H1 (cell line): ENCODE measurements at regions not wholly inside any gene's neighbourhood (a gene's known extent, or its start where the extent isn't known, plus 50 kb on each side); places are given as distances from the start of the nearest gene placed in this dataset.

Experiments used
- CTCF ChIA-PET: fragments of 300-600 bp; sonication (Branson Sonifier 250); formaldehyde crosslinking; loops from one replicate; lab custom pipeline; 2021; ENCODE audit not compliant: partially characterized antibody; lab: Charles Lee
- POLR2A ChIA-PET: fragments of 300-600 bp; sonication (Branson Sonifier 250); formaldehyde crosslinking; loops from one replicate; lab custom pipeline; 2021; ENCODE audit warnings: inconsistent platforms; ENCODE audit not compliant: partially characterized antibody; lab: Charles Lee
- DNase-seq, 2 experiments: peaks; one replicate each; pipeline versions ENCODE4 v3.0.0 to v3.0.0-alpha.2; 2010 to 2022; ENCODE audit warnings: low spot score in 2 of 2, low read depth in 1 of 2, mixed read lengths in 1 of 2
- FAIRE-seq: peaks from 2 replicates; lab custom pipeline; 2011; peaks lifted over from hg19 to GRCh38; lab: Jason Lieb, UNC
- H2AFZ ChIP-seq: 2 replicates; pipeline ENCODE4 v1.8.1; 2012; ENCODE audit warnings: low read length, inconsistent platforms
- H2AK5ac ChIP-seq: 2 replicates; pipeline ENCODE4 v1.6.1; 2013; ENCODE audit warnings: low read depth, low read length
- H2BK120ac ChIP-seq: replicated peaks from 2 replicates; pipeline ENCODE3; 2013; ENCODE audit warnings: low read depth, low read length, inconsistent platforms
- H2BK12ac ChIP-seq: 2 replicates; pipeline ENCODE4 v1.6.1; 2013; ENCODE audit warnings: low read depth, low read length
- H2BK15ac ChIP-seq: 2 replicates; pipeline ENCODE4 v1.6.1; 2013; ENCODE audit warnings: low read length
- H2BK20ac ChIP-seq: 2 replicates; pipeline ENCODE4 v1.6.1; 2013; ENCODE audit warnings: low read length
- H2BK5ac ChIP-seq: 2 replicates; pipeline ENCODE4 v1.6.1; 2013; ENCODE audit warnings: low read depth, low read length
- H3K14ac ChIP-seq: 2 replicates; pipeline ENCODE4 v1.6.1; 2013; ENCODE audit warnings: inconsistent platforms; ENCODE audit not compliant: insufficient read length
- H3K18ac ChIP-seq: 2 replicates; pipeline ENCODE4 v1.6.1; 2013; ENCODE audit warnings: low read length; ENCODE audit errors: extremely low read depth
- H3K23ac ChIP-seq: 2 replicates; pipeline ENCODE4 v1.6.1; 2013; ENCODE audit warnings: inconsistent platforms; ENCODE audit not compliant: insufficient read length
- H3K23me2 ChIP-seq: 2 replicates; pipeline ENCODE4 v1.6.1; 2013; ENCODE audit warnings: low read depth, low read length
- H3K27ac ChIP-seq: 2 replicates; pipeline ENCODE4 v1.6.1; 2011; ENCODE audit warnings: low read depth, low read length, inconsistent platforms
- H3K27me3 ChIP-seq, 4 experiments: replicated peaks in 1 of 4; 1 replicate in 1 of 4; 2 replicates in 3 of 4; pipeline versions ENCODE4 v1.6.1 to v1.8.1; 2011 to 2013; ENCODE audit warnings: low read length in 3 of 4, mild to moderate bottlenecking in 3 of 4, inconsistent platforms in 2 of 4, mixed read lengths in 2 of 4, moderate library complexity in 1 of 4; ENCODE audit not compliant: control insufficient read depth in 3 of 4, insufficient read depth in 3 of 4; ENCODE audit errors: extremely low read depth in 1 of 4
- H3K36me3 ChIP-seq, 4 experiments: 2 replicates each; pipeline versions ENCODE4 v1.6.1 to v1.8.1; 2011 to 2013; ENCODE audit warnings: mild to moderate bottlenecking in 4 of 4, low read length in 3 of 4, moderate library complexity in 2 of 4, control low read depth in 1 of 4, inconsistent platforms in 1 of 4; ENCODE audit not compliant: insufficient read depth in 4 of 4, control insufficient read depth in 2 of 4
- H3K4ac ChIP-seq: replicated peaks from 2 replicates; pipeline ENCODE3; 2013; ENCODE audit warnings: low read length, low read depth, mixed read lengths, inconsistent platforms; ENCODE audit not compliant: insufficient read length
- H3K4me1 ChIP-seq, 4 experiments: replicated peaks in 1 of 4; 1 replicate in 1 of 4; 2 replicates in 3 of 4; pipeline versions ENCODE4 v1.6.1 to v1.8.1; 2011 to 2013; ENCODE audit warnings: low read length in 3 of 4, inconsistent platforms in 2 of 4, mixed read lengths in 1 of 4; ENCODE audit not compliant: insufficient read depth in 4 of 4, control insufficient read depth in 3 of 4
- H3K4me2 ChIP-seq, 2 experiments: 2 replicates each; pipeline versions ENCODE4 v1.6.1 to v1.8.1; 2011 to 2013; ENCODE audit warnings: low read depth in 2 of 2, low read length in 2 of 2, control low read depth in 1 of 2, inconsistent platforms in 1 of 2, mild to moderate bottlenecking in 1 of 2; ENCODE audit not compliant: insufficient read depth in 1 of 2
- H3K4me3 ChIP-seq, 4 experiments: fragments of 200-600, 300-600 bp in 1 of 4; sonication (generic), shearing (Covaris generic), sonication (Bioruptor Twin) in 1 of 4; 2 replicates each; pipeline versions ENCODE4 v1.5.1 to v1.8.1; 2011 to 2016; ENCODE audit warnings: low read length in 4 of 4, low read depth in 3 of 4, control low read depth in 2 of 4, inconsistent platforms in 2 of 4, mild to moderate bottlenecking in 2 of 4, mixed read lengths in 1 of 4, moderate library complexity in 1 of 4; ENCODE audit not compliant: insufficient read depth in 2 of 4; ENCODE audit errors: extremely low read depth in 1 of 4
- H3K56ac ChIP-seq: replicated peaks from 2 replicates; pipeline ENCODE3; 2013; ENCODE audit warnings: low read depth, mild to moderate bottlenecking, mixed read lengths, low read length, inconsistent platforms; ENCODE audit not compliant: insufficient read length
- H3K79me1 ChIP-seq: 2 replicates; pipeline ENCODE4 v1.6.1; 2013; ENCODE audit warnings: low read depth, low read length, control low read depth
- H3K79me2 ChIP-seq, 2 experiments: 2 replicates each; pipeline versions ENCODE4 v1.6.1 to v1.8.1; 2012 to 2013; ENCODE audit warnings: low read length in 2 of 2, mild to moderate bottlenecking in 2 of 2, inconsistent platforms in 1 of 2; ENCODE audit not compliant: insufficient read depth in 2 of 2, control insufficient read depth in 1 of 2
- H3K9ac ChIP-seq, 4 experiments: replicated peaks in 1 of 4; 1 replicate in 1 of 4; 2 replicates in 3 of 4; pipeline versions ENCODE4 v1.6.1 to v1.8.1; 2011 to 2013; ENCODE audit warnings: low read depth in 3 of 4, low read length in 3 of 4, control low read depth in 2 of 4, mild to moderate bottlenecking in 2 of 4, moderate library complexity in 2 of 4, inconsistent platforms in 1 of 4; ENCODE audit errors: extremely low read depth in 1 of 4
- H3K9me3 ChIP-seq, 2 experiments: 2 replicates each; pipeline versions ENCODE4 v1.6.1 to v1.8.1; 2012 to 2013; ENCODE audit warnings: mild to moderate bottlenecking in 2 of 2, moderate library complexity in 2 of 2, control low read depth in 1 of 2, inconsistent platforms in 1 of 2, low read depth in 1 of 2, low read length in 1 of 2, mixed read lengths in 1 of 2; ENCODE audit not compliant: insufficient read depth in 2 of 2
- H4K20me1 ChIP-seq, 2 experiments: replicated peaks in 1 of 2; 2 replicates each; pipeline versions ENCODE3 to v1.8.1; 2011 to 2013; ENCODE audit warnings: inconsistent platforms in 2 of 2, low read length in 2 of 2, mild to moderate bottlenecking in 1 of 2; ENCODE audit not compliant: insufficient read depth in 2 of 2, control insufficient read depth in 1 of 2
- H4K5ac ChIP-seq: 2 replicates; pipeline ENCODE4 v1.6.1; 2013; ENCODE audit warnings: low read length, low read depth, mixed read lengths, inconsistent platforms; ENCODE audit not compliant: insufficient read length
- H4K8ac ChIP-seq: 2 replicates; pipeline ENCODE4 v1.8.0; 2013; ENCODE audit warnings: mild to moderate bottlenecking, moderate library complexity, low read length, inconsistent platforms; ENCODE audit not compliant: insufficient read depth; ENCODE audit errors: extremely low read depth
- H4K91ac ChIP-seq: replicated peaks from 2 replicates; pipeline ENCODE3; 2013; ENCODE audit warnings: low read length, mixed read lengths, inconsistent platforms; ENCODE audit not compliant: insufficient read length
- BACH1 ChIP-seq: IDR thresholded peaks from 2 replicates; pipeline ENCODE4 v1.6.1; 2012; ENCODE audit warnings: low read length, improper control_type of control experiment
- CEBPB ChIP-seq: IDR thresholded peaks from 2 replicates; pipeline ENCODE4 v1.6.1; 2012; ENCODE audit warnings: low read depth, low read length
- CHD2 ChIP-seq: IDR thresholded peaks from 2 replicates; pipeline ENCODE4 v1.6.1; 2012; ENCODE audit warnings: low read length, improper control_type of control experiment
- KDM1A ChIP-seq: fragments of 200-600, 300-600 bp; sonication (generic); IDR thresholded peaks from 2 replicates; pipeline ENCODE4 v1.7.1; 2016; ENCODE audit warnings: mild to moderate bottlenecking, low read length, borderline replicate concordance
- POLR2AphosphoS5 ChIP-seq: IDR thresholded peaks from 2 replicates; pipeline ENCODE4 v1.6.1; 2011; ENCODE audit warnings: low read depth, low read length
- RAD21 ChIP-seq, 2 experiments: IDR thresholded peaks in 1 of 2; conservative IDR thresholded peaks in 1 of 2; 2 replicates each; pipeline ENCODE4 v1.6.1; 2011; ENCODE audit warnings: low read depth in 2 of 2, low read length in 2 of 2, improper control_type of control experiment in 1 of 2, inconsistent platforms in 1 of 2, mild to moderate bottlenecking in 1 of 2, moderate library complexity in 1 of 2
- SIN3A ChIP-seq, 2 experiments: IDR thresholded peaks in 1 of 2; conservative IDR thresholded peaks in 1 of 2; 2 replicates each; pipeline ENCODE4 v1.6.1; 2011 to 2012; ENCODE audit warnings: low read length in 2 of 2, improper control_type of control experiment in 1 of 2, low read depth in 1 of 2, mild to moderate bottlenecking in 1 of 2
- SP2 ChIP-seq: IDR thresholded peaks from 2 replicates; pipeline ENCODE4 v1.6.1; 2012; ENCODE audit warnings: mild to moderate bottlenecking, low read length, inconsistent platforms
- SUZ12 ChIP-seq: fragments of 200-600 bp; sonication (generic); IDR thresholded peaks from 2 replicates; pipeline ENCODE4 v1.6.1; 2012; ENCODE audit warnings: mild to moderate bottlenecking, inconsistent platforms, low read length, moderate library complexity, mixed read lengths
- WGBS, 2 experiments: shearing (Covaris generic) in 1 of 2; methylation state at CpG; one replicate each; pipeline versions ENCODE4 v1.1.6 to v1.1.7; 2013 to 2015; ENCODE audit warnings: low lambda C conversion rate in 2 of 2, mixed read lengths in 2 of 2, inconsistent platforms in 1 of 2, low coverage in 1 of 2, missing lambda C conversion rate in 1 of 2; ENCODE audit not compliant: insufficient replicate concordance in 2 of 2, insufficient coverage in 1 of 2, insufficient read length in 1 of 2; ENCODE audit errors: extremely low coverage in 1 of 2, missing lambda C conversion rate in 1 of 2; 5-methylcytosine and 5-hydroxymethylcytosine counted together
- TF ChIP-seq, protein P1 (sequence below): IDR thresholded peaks from 2 replicates; pipeline ENCODE4 v1.6.1; 2012; ENCODE audit warnings: inconsistent platforms

DNA sequence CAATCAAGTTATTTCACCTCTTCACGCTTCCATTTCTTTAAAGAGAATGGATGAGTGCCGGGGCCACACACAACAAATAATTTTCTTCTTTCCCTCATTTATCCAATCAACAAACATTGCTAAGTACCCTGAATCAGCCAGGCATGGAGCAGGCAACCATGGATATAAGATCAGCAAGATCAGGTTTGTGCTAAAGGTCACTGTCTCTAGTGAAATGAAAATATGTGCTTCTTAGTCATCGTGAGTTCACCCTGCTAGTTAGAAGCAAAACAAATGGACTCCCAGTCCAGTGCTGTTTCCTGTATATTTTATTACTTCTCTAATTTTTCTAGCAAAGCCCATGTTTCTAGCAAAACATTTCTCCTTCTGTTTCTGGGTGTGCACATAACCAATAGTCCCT, 629.2 kb downstream of the BNC2 start:
- Histone ChIP-seq H4K91ac (no peak overlapping the region), H2BK12ac (no peak overlapping the region), H3K4me3 (no peak overlapping the region), H3K4me2 (no peak overlapping the region), H3K18ac (no peak overlapping the region), H3K79me1 (no peaks in the 10 kb centered on the region), H3K27me3 (no peaks in the 10 kb centered on the region; a peak in 1 of 7 replicates), H2BK20ac (no peak overlapping the region), H3K4me1 (peaks cover 0 to 9% (median 0%) of the 10 kb centered on the region in 4 experiments; a peak in 3 of 7 replicates), H4K8ac (no peak overlapping the region), H2AK5ac (no peak overlapping the region), H3K9me3 (no peaks in the 10 kb centered on the region), H3K56ac (no peak overlapping the region), H3K23ac (no peak overlapping the region), H2BK15ac (no peak overlapping the region), H3K4ac (no peak overlapping the region), H4K20me1 (no peaks in the 10 kb centered on the region), H2AFZ (no peak overlapping the region), H2BK120ac (no peak overlapping the region), H3K36me3 (no peaks in the 10 kb centered on the region), H2BK5ac (no peak overlapping the region), H3K79me2 (no peaks in the 10 kb centered on the region), H3K23me2 (peaks cover 2% of the 10 kb centered on the region; the same call in 1 of the 2 replicates), H3K9ac (no peak overlapping the region), H4K5ac (no peak overlapping the region), H3K14ac (no peak overlapping the region), H3K27ac (no peak overlapping the region)
- 84% methylated on average over 3 of the region's 3 CpGs; no CpG with 5 or more reads in 1 of the 2 experiments for WGBS, 2 experiments
- FAIRE-seq, result no peak
- ChIA-PET POLR2A (no interaction called here), CTCF (interaction anchor here (1.2 kb wide), 1 partner anchor 87 kb away, joined by 4 read pairs; no protein-coding TSS in a partner anchor)
- no peak for DNase-seq
- TF ChIP-seq RAD21 (IDR thresholded peaks at IDR 0.05 in 1 of 2, conservative IDR thresholded peaks at IDR 0.05 in 1 of 2; ENCODE audit: low read depth in 2 of 2, low read length in 2 of 2), result no peak
- TF ChIP-seq, protein P1, sequence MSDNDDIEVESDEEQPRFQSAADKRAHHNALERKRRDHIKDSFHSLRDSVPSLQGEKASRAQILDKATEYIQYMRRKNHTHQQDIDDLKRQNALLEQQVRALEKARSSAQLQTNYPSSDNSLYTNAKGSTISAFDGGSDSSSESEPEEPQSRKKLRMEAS, result no peak
- TF ChIP-seq CEBPB, result no peak
- TF ChIP-seq CHD2, result no peak
- no peak for TF ChIP-seq SIN3A (conservative IDR thresholded peaks at IDR 0.05 in 1 of 2, IDR thresholded peaks at IDR 0.05 in 1 of 2; ENCODE audit: low read depth in 1 of 2, low read length in 2 of 2)
- TF ChIP-seq KDM1A, result no peak
- TF ChIP-seq BACH1, result no peak
- no peak for TF ChIP-seq POLR2AphosphoS5
- no peak for TF ChIP-seq SUZ12
- TF ChIP-seq SP2, result no peak
